Peyer's patch (tissue), 4 donors: ENCODE measurements at regions not wholly inside any gene's neighbourhood (a gene's known extent, or its start where the extent isn't known, plus 50 kb on each side); places are given as distances from the start of the nearest gene placed in this dataset.

Source experiments
- CTCF ChIP-seq, 6 experiments: fragments of 450-650 bp in 4 of 6; fragments of 200-600 bp in 2 of 6; sonication (generic) in 1 of 6; IDR thresholded peaks; one replicate each; pipeline ENCODE4 v1.5.1; 2017 to 2019; ENCODE audit warnings: antibody characterized with exemption in 6 of 6, mild to moderate bottlenecking in 3 of 6, moderate library complexity in 1 of 6
- POLR2A ChIP-seq, 2 donors: fragments of 450-650 bp; IDR thresholded peaks; one replicate each; pipeline ENCODE4 v1.5.1; 2017; ENCODE audit warnings: antibody characterized with exemption in 2 of 2, mild to moderate bottlenecking in 2 of 2, moderate library complexity in 2 of 2

GRCh38 chr7:131976411-131976810 is 420.0 kb upstream of the PODXL start:
- TF ChIP-seq CTCF (IDR thresholded peaks at IDR 0.05) (no peak), POLR2A (IDR thresholded peaks at IDR 0.05) (no peak)
